GM19397 (cell line): ENCODE measurements at regions not wholly inside any gene's neighbourhood (a gene's known extent, or its start where the extent isn't known, plus 50 kb on each side); places are given as distances from the start of the nearest gene placed in this dataset.
"Not testable (repeated sequence)": the region's sequence is repeated elsewhere in the genome, so short reads cannot be mapped to it uniquely, and the experiment has no call there.

Source experiments
- ATAC-seq: cut with Tn5 transposase; IDR thresholded peaks from one replicate; pipeline ENCODE4 v1.9.1; 2021; ENCODE audit warnings: mild to moderate bottlenecking, moderate library complexity; ENCODE audit not compliant: unreplicated experiment

DNA sequence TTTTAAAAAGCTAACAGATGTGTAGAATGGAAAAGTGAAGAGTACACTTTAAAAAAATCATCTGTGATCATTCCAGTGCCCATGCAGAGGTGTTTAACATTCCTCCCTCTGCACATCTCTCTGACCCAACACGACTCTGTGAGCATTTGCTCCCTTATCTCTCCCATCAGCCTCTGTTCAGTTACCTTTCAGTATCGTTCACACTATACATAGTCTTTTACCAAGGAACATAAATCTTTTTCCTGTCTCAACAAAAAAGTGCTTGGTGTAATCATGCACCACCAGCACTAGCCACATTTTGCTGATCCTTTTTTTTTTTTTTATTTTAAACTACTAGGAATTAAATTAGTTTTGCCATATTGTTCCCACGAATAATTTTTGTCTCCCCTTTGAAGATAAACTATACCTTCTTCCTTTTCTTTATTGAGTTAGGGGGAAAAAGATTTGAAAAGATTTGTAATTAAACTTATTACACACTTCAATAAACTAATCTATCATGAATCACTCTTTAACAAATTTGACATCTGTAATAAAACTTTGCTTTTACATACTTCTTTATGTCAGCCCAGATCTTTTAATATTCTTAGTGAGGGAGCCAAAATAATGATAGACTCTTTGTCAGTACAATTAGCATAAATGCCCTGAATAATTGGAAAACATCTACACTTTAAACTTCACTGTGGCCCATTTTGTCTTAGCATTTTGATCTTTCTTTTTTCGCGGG is 489.8 kb upstream of the FANCL start:
- ATAC-seq: no peak

DNA sequence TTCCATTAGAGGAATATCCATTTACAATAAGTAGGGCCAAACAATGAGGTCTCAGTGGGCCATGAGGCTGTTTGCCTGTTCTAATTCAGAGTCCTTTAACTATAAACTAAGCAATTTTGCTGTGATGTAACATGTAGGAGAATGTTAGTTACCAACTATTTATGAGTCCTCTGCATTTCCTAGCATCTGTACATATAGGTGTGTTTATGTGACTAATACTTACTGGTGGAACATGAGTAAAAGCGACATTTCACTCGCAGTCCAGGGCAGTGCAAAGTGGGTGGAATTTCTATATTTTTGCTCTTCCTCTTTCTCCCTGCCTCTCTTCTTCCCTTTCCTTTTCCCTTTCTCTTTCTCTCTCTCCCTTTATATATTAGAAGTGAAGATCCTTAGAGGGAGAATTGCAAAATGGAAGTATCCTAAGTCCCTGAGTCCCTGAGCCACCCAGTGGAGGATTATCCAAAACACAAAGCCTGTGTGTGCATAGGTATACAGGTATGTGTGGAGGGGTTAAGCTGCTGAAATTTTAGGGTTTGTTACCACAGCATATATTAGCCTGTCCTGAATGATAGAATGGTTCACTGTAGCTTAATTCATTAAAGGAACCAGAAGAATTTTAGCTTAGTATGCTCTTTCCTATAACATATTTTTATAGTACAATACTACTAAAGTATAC is 487.0 kb upstream of the FANCL start:
- no peak for ATAC-seq

DNA sequence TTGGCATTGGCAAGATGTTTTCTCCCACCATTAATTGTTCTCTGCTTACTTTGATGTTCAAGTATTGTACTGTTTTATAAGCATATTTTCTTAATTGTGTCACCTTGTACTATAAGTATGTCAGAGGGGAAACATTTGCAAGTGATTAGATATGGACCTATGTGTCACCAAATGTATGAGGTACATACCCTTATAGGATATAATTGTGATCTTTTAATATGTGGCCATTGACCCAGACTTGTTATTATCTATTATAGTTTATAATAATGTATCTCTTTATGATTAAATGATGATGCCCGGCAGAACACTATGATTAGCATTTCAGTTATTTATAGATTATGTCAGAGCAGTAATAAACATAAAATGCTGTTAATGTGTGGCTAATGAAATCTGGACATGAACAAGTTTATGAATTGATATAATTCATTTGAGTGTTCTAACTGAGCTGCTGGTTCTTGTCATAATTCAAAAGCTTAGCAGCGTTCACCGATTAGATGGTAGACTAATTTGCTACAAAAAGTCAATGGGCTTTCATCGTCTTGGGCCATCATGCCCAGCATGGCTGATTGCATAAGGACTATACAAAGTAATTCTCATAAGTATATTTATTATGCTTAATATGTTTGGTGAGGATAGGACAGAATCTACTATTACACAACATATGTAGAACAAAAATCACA is 480.9 kb upstream of the FANCL start:
- no peak for ATAC-seq

DNA sequence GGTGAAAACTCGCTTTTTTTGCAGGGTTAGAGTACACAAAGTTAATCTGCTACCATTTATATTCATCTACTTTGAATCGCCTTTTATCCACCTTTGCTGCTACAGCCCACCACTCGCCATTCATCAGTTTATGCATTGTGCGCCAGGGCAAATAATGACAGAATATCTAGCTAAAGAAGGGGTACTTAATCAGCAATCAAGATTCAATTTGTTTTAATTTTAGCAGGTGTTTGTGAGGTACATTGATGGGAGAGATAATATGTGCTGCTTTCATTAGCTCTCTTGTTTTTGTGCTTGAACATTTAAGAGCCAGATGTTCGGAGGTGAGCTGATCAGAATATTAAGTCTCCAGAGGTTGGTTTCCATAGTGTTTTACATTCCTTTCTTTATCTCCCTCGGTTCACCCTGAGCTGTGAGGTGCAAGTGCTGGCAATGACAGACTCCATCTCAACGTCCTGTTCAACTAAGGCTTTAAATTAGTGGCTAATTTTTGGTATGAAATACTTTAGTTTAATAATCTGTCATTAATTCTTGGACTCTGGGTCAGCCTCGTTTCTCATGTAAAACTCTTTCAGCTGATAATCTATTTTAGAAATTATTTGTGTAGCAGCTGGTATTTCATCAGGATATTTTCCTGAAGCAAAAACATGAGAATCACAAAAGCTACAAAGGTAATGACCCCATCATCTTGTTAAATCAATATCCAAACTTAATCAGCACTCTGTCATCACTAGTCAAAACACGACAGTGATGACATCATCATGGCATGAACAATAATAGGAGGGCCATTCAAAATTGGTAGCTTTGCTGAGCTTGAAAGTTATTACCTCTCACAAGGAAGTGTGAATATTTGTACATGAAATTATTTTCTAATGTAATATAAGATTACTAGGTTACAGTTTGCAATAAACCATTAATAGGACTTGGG is 479.9 kb upstream of the FANCL start:
- no peak for ATAC-seq

DNA sequence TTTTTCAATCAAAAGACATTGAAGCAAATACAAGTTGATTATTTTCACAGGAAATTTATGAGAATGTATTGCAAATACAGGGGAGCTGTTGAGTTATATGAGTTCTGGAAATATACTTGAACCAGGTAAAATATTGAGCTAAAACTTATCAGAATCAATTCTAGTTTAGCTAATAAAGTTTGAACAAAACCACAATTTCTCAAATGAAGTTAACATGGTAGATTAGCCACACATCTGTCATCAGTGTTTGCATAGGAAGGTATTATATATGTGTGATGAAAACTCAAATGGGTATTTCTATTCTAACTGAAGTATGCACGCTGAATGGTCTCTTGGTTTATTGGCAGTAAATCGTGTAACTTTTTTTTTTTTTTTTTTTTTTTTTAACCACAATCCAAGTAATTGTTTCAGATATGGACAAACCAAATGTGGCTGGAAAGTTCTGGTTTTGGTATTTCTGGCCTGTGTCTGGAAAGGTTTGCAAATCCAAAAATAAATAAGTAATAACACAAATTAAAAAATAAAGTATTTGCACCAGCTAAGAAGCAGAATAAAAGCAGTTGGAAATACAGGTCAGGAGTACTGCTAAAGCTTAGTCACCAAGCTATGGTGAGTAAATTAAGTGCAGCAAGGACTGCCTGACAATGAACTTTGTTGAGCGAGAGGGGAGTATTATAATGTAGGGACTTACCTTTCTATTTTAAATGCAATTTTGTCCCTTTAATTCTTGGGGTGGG is 479.1 kb upstream of the FANCL start:
- no peak for ATAC-seq

DNA sequence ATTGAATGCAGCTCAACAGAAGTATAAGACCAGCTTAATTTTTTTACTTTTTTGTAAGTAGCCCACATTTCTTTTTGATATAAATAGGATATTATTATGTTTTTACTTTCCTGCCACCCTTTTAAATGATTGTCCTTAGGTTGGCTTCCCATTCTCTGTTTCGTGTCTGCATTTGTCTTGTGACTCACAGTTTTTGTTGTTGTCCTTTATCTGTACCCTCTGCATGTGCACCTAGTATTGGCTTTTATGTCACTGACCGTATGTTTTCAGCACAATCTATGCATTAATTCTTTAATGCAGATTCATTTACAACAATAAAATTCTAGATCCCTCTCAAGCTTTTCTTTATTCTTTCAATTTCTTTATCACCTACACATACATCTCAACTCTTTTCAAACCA is 474.2 kb upstream of the FANCL start:
- ATAC-seq: no peak

DNA sequence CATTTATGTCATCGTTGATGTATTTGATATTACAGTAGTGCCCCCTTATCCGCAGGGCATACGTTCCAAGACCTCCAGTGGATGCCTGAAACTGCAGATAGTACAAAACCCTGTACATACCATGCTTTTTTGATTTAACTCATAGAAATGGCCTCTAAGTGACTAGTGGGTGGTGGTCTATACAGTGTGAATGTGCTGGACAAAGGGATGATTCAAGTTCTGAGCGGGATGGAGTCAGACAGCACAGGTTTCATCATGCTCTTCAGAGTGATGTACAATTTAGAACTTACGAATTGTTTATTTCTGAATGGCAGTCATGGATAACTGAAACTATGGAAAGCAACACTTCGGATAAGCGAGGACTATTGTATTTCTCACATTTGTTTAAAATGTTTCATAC is 473.1 kb upstream of the FANCL start:
- no peak for ATAC-seq

DNA sequence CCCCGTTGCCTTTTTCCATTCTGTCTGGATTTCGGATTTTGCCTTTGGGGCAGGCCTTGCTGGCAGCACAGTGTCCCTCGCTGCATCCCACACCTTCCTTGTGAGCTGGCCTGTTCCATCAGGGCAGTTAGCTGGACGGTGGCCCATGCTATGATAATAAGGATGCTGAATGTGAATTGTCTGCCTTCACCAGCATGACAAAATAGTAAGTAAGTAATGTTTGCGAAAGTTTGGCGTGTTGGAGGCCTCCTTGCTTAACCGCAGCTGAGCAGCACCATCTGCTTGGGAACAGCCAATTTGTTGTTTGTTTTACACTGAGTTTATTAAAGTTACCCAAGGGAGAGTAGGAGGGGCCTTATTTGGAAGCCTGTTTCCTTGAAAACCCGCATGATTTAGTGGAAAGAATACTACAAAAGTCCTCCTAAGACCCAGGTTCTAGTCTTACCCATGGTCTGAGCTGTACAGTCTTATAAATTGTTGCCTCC is 469.7 kb upstream of the FANCL start:
- no peak for ATAC-seq

DNA sequence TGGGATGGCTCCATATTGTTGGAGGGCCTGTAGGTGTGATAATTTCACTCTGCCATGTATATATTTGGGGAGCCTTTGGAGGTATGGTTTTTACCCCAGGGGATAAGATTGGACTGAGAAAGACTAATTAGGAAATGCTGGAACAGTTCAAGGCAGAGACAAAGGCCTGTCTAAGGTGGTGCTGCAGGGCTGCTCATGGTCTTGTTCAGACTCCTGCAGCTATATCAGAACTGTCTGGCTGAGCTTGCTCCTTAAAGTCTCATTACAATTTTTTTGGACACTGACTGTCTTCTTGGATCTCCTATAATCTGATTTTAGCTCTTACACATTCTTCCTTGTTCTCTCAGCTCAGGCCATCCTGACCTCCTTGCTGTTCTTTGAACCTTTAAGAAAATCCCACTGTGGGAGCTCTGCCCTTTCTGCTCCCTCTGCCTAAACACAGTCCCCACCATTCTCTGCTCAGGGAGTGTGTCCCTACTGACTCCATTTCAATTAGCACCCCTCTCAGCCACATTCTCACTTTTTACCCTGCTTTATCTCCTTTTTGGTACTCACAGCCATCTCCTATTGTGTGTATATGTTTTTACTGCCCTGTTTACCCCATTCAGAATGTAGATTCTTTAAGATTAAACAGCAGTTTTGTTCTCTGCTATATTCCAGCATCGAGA is 468.7 kb upstream of the FANCL start:
- no peak for ATAC-seq

DNA sequence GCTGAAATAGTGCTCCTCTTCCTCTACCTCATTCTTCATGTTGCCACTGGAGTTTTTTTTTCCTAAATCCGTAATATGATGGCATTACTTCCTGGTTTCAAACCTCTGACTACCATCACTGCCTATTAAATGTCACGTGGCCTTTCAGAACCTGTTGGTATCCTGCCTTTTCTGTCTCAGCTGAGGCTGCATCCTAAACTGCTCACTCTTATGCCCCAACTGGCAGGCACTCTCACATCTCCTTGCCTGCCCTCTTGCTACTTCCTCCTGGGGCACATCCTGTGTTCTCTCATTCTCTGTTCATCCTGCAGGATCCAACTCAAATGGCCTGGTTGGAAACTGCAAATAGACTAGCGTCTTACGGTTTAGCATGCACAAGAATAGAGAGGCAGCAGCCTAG is 468.1 kb upstream of the FANCL start:
- ATAC-seq: no peak

DNA sequence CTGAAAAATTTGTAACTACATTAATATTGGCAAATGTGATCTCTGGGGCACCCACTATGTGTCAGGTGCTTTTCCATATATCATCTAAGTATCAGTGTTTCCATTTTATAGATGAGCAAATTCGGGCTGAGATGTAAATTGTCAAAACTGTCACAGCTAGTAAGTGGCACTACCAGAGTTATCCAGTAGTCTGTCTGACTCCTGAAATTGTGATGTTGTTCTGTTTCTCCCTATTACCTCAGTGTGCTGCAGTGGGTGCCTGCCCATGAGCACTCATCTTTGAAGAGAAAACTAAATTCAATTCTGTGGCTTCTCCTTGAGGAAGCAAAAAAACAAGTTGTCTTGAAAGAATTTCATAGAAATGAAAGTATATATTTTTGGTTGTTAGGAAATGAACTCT is 467.4 kb upstream of the FANCL start:
- no peak for ATAC-seq

DNA sequence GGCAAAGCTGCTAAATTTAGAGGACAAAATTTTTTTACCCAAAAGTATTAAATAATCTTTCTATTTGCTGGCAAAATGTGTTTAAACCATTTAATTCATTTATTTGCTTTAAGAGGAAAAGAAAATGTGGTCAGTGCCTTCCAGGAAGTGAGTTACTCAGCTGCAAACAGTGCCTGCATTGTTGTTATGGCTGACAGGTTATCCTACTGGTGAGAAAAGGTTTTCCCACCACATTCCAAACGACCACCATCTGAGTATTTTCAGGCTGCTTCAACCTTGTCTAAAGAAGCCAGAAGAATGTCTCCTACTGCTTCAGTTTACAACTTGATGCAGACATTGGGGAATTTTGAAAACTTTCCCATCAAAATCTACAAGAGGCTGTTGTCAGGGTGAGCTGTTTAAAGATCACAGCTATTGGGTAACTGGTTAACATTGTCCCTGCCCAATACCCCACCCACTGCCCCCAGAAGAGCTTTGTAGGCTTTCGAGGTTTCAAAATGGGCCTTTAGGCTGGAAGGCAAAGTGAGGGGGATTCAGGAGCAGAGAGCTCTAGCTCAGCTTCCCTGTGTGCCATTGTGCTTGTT is 461.3 kb upstream of the FANCL start:
- no peak for ATAC-seq

DNA sequence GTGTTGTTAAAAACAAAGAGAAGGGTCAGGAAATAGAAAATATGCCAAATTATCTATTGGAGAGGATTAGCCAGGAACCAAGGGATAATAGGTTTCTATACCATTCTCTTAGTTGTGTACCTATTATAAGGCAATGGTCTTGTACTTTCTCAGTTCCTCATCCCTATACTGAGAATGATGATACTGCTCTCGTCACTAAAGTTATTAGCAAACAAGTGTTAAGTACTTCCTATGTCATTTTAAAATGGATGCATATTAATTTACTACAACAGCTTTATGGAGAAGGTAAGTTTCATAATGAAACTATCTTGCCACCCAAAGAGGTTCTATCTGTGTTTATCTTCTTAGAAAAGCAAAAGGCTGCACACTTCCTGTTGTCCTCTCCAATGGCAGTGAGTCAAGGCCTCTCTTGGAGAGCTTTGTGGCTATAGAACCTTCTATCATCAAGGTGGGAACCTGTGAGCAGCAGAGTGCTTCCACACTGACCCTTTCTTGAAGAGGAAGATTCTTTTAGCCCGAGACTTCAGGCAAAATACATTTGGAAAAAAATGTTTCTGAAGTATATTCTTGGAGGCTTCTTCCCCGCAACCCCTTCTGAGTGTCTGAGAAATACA is 460.7 kb upstream of the FANCL start:
- ATAC-seq: no peak

DNA sequence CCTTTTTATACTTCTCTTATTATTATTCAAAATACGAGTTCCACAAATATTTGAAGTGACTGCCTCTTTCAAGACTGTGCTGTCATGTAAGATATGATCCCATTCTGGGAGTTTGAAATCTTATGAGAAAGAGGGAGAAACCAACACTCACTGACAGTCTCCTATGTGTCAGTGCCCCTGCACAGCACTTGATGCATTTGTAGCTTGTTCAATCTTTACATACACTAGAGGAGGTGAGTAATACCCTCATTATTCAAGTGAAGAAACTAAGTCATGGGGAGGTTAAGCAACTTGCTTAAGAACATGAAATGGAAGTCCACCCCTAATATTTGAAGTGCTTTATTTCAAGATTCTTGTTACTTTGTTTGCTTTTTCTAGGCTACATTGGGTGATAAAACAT is 459.5 kb upstream of the FANCL start:
- ATAC-seq: no peak

DNA sequence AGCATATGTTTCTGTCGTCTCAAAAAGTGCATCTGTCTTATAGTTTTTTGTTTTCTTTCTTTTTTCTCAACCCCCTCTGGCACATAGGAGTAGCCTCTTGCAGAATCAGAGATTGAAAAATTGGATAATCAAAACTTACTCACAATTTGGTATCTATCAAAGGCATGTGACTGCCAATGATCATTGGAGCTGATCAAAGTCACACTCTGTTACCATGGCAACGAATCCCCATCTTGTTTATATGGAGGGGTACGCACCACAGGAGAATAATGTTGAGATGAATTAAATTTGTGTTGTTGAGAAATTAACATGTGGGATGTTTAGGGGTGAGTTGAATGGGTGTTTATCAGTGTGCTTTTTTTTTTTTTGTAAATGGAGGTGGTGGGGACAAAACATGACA is 458.3 kb upstream of the FANCL start:
- no peak for ATAC-seq

DNA sequence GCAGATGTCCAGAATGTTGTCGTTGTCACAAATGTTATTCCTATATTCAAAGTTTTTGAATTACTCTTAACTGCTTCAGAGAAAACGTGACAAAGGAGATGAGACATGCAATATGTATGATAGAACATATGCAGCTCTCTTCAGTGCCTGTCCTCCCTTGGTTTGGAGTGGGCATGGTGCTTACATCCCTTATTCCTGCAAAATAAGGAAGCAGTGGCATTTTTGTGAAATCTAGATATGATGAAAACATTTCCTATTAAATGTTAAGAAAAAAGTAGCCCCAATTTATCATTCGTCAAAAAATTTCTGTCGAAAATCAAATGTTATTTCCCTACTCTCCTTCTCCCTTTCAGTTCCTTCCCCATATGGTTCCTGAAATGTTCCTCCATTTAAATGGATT is 457.5 kb upstream of the FANCL start:
- no peak for ATAC-seq

DNA sequence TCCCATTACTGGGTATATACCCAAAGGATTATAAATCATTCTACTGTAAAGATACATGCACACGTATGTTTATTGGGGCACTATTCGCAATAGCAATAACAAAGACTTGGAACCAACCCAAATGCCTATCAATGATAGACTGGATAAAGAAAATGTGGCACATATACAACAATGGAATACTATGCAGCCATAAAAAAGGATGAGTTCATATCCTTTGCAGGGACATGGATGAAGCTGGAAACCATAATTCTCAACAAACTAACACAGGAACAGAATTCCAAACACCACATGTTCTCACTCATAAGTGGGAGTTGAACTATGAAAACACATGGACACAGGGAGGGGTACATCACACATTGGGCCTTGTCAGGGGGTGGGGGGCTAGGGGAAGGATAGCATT is 453.0 kb upstream of the FANCL start:
- ATAC-seq: not testable (repeated sequence)

DNA sequence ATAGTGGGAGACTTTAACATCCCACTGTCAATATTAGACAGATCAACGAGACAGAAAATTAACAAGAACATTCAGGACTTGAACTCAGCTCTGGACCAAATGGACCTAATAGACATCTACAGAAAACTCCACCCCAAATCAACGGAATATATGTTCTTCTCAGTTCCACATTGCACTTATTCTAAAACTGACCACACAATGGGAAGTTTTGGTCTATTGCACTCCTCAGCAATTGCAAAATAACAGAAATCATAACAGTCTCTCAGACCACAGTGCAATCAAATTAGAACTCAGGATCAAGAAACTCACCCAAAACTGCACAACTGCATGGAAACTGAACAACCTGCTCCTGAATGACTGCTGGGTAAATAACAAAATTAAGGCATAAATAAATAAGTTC is 449.9 kb upstream of the FANCL start:
- not testable (repeated sequence) for ATAC-seq

DNA sequence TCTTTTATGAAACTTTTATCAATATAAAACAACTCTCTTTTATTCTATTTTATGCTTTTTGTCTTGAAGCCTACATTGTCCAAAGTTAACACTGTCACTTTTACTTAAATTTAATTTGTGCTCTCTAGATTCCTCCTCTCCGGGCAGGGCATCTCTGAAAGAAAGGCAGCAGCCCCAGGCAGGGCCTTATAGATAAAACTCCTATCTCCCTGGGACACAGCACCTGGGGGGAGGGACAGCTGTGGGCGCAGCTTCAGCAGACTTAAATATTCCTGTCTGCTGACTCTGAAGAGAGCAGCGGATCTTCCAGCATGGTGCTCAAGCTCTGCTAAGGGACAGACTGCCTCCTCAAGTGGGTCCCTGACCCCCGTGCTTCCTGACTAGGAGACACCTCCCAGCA is 447.7 kb upstream of the FANCL start:
- ATAC-seq: no peak
